ENCODE measurements at regions not wholly inside any gene's neighbourhood (a gene's known extent, or its start where the extent isn't known, plus 50 kb on each side); places are given as distances from the start of the nearest gene placed in this dataset.

DNA sequence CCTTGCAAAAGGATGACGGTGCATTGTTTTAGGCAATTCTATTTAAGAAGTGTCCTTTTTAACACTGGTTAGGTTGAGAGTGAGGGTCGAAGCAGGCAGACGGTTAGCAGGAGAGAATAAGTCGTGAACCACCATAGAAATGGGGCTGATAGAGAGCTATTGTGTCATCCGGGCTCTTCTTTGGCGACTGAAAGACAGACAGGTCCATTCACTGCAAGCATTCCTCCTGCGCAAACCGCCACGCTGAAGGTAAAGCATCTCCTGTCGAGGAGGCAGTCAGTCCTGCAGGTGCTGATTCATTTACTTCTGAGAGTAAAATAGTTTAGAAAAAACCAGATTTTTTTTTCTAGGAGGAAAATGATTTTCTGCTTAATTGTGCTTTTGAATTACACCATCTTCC lies 1002.8 kb upstream of the NR2F2 start:
- TF ChIP-seq, protein P1, sequence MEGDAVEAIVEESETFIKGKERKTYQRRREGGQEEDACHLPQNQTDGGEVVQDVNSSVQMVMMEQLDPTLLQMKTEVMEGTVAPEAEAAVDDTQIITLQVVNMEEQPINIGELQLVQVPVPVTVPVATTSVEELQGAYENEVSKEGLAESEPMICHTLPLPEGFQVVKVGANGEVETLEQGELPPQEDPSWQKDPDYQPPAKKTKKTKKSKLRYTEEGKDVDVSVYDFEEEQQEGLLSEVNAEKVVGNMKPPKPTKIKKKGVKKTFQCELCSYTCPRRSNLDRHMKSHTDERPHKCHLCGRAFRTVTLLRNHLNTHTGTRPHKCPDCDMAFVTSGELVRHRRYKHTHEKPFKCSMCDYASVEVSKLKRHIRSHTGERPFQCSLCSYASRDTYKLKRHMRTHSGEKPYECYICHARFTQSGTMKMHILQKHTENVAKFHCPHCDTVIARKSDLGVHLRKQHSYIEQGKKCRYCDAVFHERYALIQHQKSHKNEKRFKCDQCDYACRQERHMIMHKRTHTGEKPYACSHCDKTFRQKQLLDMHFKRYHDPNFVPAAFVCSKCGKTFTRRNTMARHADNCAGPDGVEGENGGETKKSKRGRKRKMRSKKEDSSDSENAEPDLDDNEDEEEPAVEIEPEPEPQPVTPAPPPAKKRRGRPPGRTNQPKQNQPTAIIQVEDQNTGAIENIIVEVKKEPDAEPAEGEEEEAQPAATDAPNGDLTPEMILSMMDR (IDR thresholded peaks at IDR 0.05; ENCODE audit: borderline replicate concordance, extremely low read depth, low read length, poor library complexity, severe bottlenecking) = no peak
- TF ChIP-seq EZH2 (IDR thresholded peaks at IDR 0.05; ENCODE audit: borderline replicate concordance, low read depth, low read length, severe bottlenecking) = no peak
